ENCODE measurements at regions not wholly inside any gene's neighbourhood (a gene's known extent, or its start where the extent isn't known, plus 50 kb on each side); places are given as distances from the start of the nearest gene placed in this dataset.
"Not testable (repeated sequence)": the region's sequence is repeated elsewhere in the genome, so short reads cannot be mapped to it uniquely, and the experiment has no call there.

DNA sequence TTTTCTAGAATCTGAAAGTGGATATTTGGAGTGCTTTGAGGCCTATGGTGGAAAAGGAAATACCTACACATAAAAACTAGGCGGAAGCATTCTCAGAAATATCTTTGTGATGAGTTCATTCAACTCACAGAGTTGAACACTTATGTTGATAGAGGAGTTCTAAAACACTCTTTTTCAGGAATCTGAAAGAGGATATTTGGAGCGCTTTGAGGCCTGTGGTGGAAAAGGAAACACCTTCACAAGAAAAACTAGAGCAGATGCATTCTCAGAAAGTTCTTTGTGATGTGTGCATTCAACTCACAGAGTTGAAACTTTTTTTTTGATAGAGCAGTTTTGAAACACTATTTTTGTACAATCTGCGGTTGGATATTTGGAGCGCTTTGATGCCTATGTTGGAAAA, 1250.0 kb upstream of the DEFB115 start:
- 98% methylated on average over 4 of the region's 4 CpGs for WGBS
- DNase-seq (ENCODE audit: low read depth in 6 of 9, low spot score in 9 of 9): peak in 1 of 9 donors; percentile 9
- not testable (repeated sequence) for H3K27ac ChIP-seq (ENCODE audit: low read depth in 1 of 2, low read length in 1 of 2)

More for the DNA sequence above, 1250.0 kb upstream of the DEFB115 start:
- H3K4me1 ChIP-seq (ENCODE audit: control insufficient read depth in 2 of 2, insufficient read depth in 2 of 2, low read length in 2 of 2); H3K36me3 ChIP-seq (ENCODE audit: control insufficient read depth in 2 of 2, insufficient read depth in 2 of 2, low read length in 1 of 2); H3K4me3 ChIP-seq (ENCODE audit: low read length in 2 of 2); H3K9me3 ChIP-seq (ENCODE audit: control insufficient read depth in 2 of 2, insufficient read depth in 1 of 2, low read length in 1 of 2); H3K27me3 ChIP-seq (ENCODE audit: control insufficient read depth in 2 of 2, insufficient read depth in 1 of 2, low read length in 1 of 2): not testable (repeated sequence)
